ENCODE measurements at regions not wholly inside any gene's neighbourhood (a gene's known extent, or its start where the extent isn't known, plus 50 kb on each side); places are given as distances from the start of the nearest gene placed in this dataset.

DNA sequence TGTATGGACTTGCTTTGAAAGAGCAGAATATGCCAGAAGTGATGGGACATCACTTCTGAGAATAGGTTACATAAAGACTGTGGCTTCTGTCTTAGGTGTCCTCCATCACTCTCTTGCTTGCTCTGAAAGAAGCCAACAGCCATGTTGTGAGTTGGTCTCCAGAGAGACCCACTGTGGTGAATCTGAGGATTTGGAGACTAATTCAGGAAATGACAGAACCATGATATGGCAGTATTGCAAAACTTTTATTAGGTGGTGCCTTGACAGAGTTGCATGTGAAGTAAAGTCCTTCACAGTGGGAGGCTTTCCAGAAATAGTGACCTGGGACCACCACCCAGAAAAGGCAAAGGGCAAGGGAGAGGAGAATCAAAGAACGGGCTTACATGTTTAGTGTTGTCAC, 628.6 kb downstream of the KCNT2 start:
- H3K27me3 ChIP-seq = no peaks in the 10 kb centered on the region
- Mint-ChIP-seq H3K36me3 (no peaks in the 10 kb centered on the region), H3K4me1 (no peaks in the 10 kb centered on the region), H3K27ac (no peak overlapping the region), H3K4me3 (no peak overlapping the region), H3K9me3 (no peaks in the 10 kb centered on the region), H3K27me3 (ENCODE audit: insufficient read depth, low read depth) (no peaks in the 10 kb centered on the region)
- H3K4me1 ChIP-seq = no peaks in the 10 kb centered on the region
- H4K20me1 ChIP-seq (ENCODE audit: low read depth) = no peaks in the 10 kb centered on the region
- H3K36me3 ChIP-seq = no peaks in the 10 kb centered on the region
- H3K9ac ChIP-seq = no peak overlapping the region
- no peak for DNase-seq (ENCODE audit: low spot score)
- no peaks in the 10 kb centered on the region for H3K9me3 ChIP-seq (ENCODE audit: low read depth)
- H3K27ac ChIP-seq = no peak overlapping the region
- no peaks in the 10 kb centered on the region for H3F3A ChIP-seq (ENCODE audit: low read depth)
- no peak overlapping the region for H2AFZ ChIP-seq (replicated peaks)
- no peak overlapping the region for H3K4me2 ChIP-seq
- no peaks in the 10 kb centered on the region for H3K79me2 ChIP-seq (ENCODE audit: low read depth)
- no peak overlapping the region for H3K4me3 ChIP-seq
- TF ChIP-seq EZH2phosphoT487 (IDR thresholded peaks at IDR 0.05) = no peak
- TF ChIP-seq, protein P1, sequence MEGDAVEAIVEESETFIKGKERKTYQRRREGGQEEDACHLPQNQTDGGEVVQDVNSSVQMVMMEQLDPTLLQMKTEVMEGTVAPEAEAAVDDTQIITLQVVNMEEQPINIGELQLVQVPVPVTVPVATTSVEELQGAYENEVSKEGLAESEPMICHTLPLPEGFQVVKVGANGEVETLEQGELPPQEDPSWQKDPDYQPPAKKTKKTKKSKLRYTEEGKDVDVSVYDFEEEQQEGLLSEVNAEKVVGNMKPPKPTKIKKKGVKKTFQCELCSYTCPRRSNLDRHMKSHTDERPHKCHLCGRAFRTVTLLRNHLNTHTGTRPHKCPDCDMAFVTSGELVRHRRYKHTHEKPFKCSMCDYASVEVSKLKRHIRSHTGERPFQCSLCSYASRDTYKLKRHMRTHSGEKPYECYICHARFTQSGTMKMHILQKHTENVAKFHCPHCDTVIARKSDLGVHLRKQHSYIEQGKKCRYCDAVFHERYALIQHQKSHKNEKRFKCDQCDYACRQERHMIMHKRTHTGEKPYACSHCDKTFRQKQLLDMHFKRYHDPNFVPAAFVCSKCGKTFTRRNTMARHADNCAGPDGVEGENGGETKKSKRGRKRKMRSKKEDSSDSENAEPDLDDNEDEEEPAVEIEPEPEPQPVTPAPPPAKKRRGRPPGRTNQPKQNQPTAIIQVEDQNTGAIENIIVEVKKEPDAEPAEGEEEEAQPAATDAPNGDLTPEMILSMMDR (IDR thresholded peaks at IDR 0.05) = no peak
- TF ChIP-seq EZH2 (IDR thresholded peaks at IDR 0.05) = no peak

DNA sequence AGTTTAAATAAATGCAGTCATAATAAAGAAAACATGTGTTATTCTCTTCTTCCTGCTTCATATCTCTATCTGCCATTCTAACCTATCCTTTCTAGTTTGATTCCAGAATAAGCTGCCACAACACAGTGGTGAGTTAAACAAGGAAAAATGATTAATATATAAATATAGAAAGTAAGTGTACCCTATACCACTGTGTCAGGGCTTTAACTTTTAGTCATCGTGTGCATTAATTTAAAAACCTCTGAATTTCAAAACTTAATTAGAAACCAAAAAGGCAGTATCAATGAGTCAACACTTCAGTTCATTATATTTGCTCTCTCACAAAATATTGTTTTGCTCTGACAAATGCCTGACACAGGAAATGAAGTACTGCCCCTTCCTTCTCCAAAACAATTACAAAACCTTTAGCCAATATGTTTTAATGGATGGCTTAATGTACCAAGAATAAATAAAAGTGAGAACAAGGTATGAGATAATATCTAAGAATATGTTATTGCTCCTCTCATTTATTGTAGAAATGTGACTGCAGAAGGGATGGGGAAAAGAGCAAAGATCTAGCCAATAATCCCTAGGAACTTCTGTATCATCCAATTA, 634.8 kb downstream of the KCNT2 start:
- H3K27ac Mint-ChIP-seq = no peak overlapping the region
- no peak overlapping the region for H2AFZ ChIP-seq (replicated peaks)
- no peaks in the 10 kb centered on the region for H3K27me3 Mint-ChIP-seq (ENCODE audit: insufficient read depth, low read depth)
- no peak overlapping the region for H3K4me2 ChIP-seq
- no peaks in the 10 kb centered on the region for H3K79me2 ChIP-seq (ENCODE audit: low read depth)
- no peaks in the 10 kb centered on the region for H3K9me3 Mint-ChIP-seq
- H3K27ac ChIP-seq = no peak overlapping the region
- no peaks in the 10 kb centered on the region for H4K20me1 ChIP-seq (ENCODE audit: low read depth)
- H3K9me3 ChIP-seq (ENCODE audit: low read depth) = no peaks in the 10 kb centered on the region
- no peaks in the 10 kb centered on the region for H3K4me1 ChIP-seq
- no peaks in the 10 kb centered on the region for H3K4me1 Mint-ChIP-seq
- H3K27me3 ChIP-seq = no peaks in the 10 kb centered on the region
- H3F3A ChIP-seq (ENCODE audit: low read depth) = no peaks in the 10 kb centered on the region
- TF ChIP-seq, protein P1 (IDR thresholded peaks at IDR 0.05) = no peak
- TF ChIP-seq EZH2 (IDR thresholded peaks at IDR 0.05) (no peak), EZH2phosphoT487 (IDR thresholded peaks at IDR 0.05) (no peak)
- no peaks in the 10 kb centered on the region for H3K36me3 ChIP-seq
- no peak overlapping the region for H3K9ac ChIP-seq
- H3K36me3 Mint-ChIP-seq = no peaks in the 10 kb centered on the region
- H3K4me3 Mint-ChIP-seq = no peak overlapping the region
- DNase-seq (ENCODE audit: low spot score) = no peak
- H3K4me3 ChIP-seq = no peak overlapping the region

DNA sequence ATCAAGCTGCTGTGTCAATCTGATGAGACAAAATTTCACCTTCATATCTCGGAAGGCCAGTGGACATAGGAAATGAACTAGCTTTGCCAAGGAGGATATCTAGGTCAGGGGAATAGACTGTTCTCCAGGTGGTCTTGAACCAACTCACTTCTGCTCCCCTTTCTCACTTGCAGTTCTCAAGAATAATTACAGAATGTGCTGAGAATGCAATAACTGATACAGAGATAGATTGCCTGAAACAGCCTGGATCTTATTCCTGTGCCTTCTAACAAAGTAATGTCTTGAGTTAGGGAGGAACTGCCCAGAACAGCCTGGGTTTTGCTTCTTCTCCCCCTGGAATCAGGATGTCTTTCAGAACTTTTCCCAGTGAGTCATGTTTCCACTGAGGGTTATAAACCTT, 636.7 kb downstream of the KCNT2 start:
- H2AFZ ChIP-seq (replicated peaks) = no peak overlapping the region
- Mint-ChIP-seq H3K4me3 (no peak overlapping the region), H3K36me3 (no peaks in the 10 kb centered on the region), H3K9me3 (no peaks in the 10 kb centered on the region), H3K4me1 (no peaks in the 10 kb centered on the region), H3K27ac (no peak overlapping the region), H3K27me3 (ENCODE audit: insufficient read depth, low read depth) (no peaks in the 10 kb centered on the region)
- H3K9ac ChIP-seq = no peak overlapping the region
- H3K27me3 ChIP-seq = no peaks in the 10 kb centered on the region
- H4K20me1 ChIP-seq (ENCODE audit: low read depth) = no peaks in the 10 kb centered on the region
- no peak overlapping the region for H3K4me3 ChIP-seq
- no peaks in the 10 kb centered on the region for H3K36me3 ChIP-seq
- H3K9me3 ChIP-seq (ENCODE audit: low read depth) = no peaks in the 10 kb centered on the region
- TF ChIP-seq, protein P1 (IDR thresholded peaks at IDR 0.05) = no peak
- TF ChIP-seq EZH2phosphoT487 (IDR thresholded peaks at IDR 0.05) (no peak), EZH2 (IDR thresholded peaks at IDR 0.05) (no peak)
- H3F3A ChIP-seq (ENCODE audit: low read depth) = no peaks in the 10 kb centered on the region
- H3K79me2 ChIP-seq (ENCODE audit: low read depth) = no peaks in the 10 kb centered on the region
- DNase-seq (ENCODE audit: low spot score) = no peak
- no peak overlapping the region for H3K27ac ChIP-seq
- no peak overlapping the region for H3K4me2 ChIP-seq
- no peaks in the 10 kb centered on the region for H3K4me1 ChIP-seq

Data from neural progenitor cell (in vitro differentiated cells).